HL-60 (cell line): ENCODE measurements at regions not wholly inside any gene's neighbourhood (a gene's known extent, or its start where the extent isn't known, plus 50 kb on each side); places are given as distances from the start of the nearest gene placed in this dataset.

Source experiments
- DNase-seq, 2 experiments: peaks; one replicate each; pipeline ENCODE4 v3.0.0-alpha.2; 2010 to 2020; ENCODE audit warnings: low read depth in 1 of 2, low spot score in 1 of 2
- H3K27ac ChIP-seq: fragments of 250-450 bp; sonication (Bioruptor Pico); replicated peaks from 2 replicates; pipeline ENCODE4 v1.5.1; 2020; ENCODE audit warnings: mild to moderate bottlenecking, moderate library complexity
- H3K27me3 ChIP-seq: fragments of 250-450 bp; sonication (Bioruptor Pico); 2 replicates; pipeline ENCODE4 v1.5.1; 2021; ENCODE audit warnings: mild to moderate bottlenecking, moderate library complexity; ENCODE audit not compliant: insufficient read depth, poor library complexity, severe bottlenecking
- H3K4me3 ChIP-seq: replicated peaks from 2 replicates; pipeline ENCODE4 v1.5.1; 2011; ENCODE audit warnings: mild to moderate bottlenecking, control low read depth, low read length; ENCODE audit not compliant: insufficient read depth
- CTCF ChIP-seq: IDR thresholded peaks from one replicate; pipeline ENCODE4 v1.5.1; 2011; ENCODE audit warnings: low read length, control low read depth, inconsistent platforms; ENCODE audit not compliant: insufficient read depth
- GABPA ChIP-seq: IDR thresholded peaks from 2 replicates; pipeline ENCODE4 v1.6.1; 2012; ENCODE audit warnings: low read depth
- POLR2AphosphoS5 ChIP-seq: IDR thresholded peaks from 2 replicates; pipeline ENCODE4 v1.6.1; 2012; ENCODE audit warnings: low read depth
- REST ChIP-seq: IDR thresholded peaks from 2 replicates; pipeline ENCODE4 v1.6.1; 2012; ENCODE audit warnings: low read depth; ENCODE audit not compliant: insufficient replicate concordance
- SPI1 ChIP-seq: IDR thresholded peaks from 2 replicates; pipeline ENCODE4 v1.6.1; 2012; ENCODE audit warnings: low read depth, mild to moderate bottlenecking, borderline replicate concordance

DNA sequence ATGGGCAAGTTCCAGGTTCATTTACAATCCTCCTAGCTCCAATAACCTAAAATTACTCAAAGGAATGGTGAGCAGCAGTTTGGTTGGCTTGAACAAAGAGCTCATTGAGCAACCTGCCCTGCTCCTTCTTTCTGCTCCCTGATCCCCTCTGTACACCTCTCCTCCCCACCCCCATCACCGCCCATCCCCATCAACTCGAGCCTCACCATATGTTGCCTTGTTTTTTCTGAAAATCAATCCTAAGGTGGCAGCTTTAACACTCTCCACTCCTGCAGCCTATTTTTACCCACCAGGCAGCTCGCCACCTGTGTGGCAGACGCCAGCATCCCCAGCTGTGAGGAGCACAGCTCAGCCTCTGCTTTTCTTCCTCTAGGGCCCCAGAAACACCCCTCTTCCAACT lies 533.4 kb upstream of the BRINP1 start:
- Histone ChIP-seq H3K4me3 (no peak overlapping the region), H3K27me3 (no peaks in the 10 kb centered on the region), H3K27ac (no peak overlapping the region)
- TF ChIP-seq CTCF = no peak
- DNase-seq = no peak

DNA sequence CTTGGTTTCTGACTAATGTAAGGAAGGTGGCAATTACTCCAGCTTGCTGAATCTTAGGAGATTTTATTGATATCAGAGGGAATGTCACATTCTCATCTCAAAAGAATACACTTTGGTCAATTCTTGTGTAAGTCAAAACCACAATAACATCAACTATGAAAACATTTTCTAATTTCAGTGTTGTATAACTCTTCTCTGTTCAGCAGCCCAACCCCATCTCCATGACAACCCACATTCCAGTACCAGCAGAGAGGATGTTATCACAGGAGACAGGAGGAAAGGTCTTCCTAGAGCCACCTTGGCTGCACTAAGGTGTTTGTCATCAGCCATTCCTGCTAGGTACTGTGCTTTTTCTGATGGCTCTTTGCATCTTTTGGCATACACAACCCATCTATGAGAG lies 529.1 kb upstream of the BRINP1 start:
- DNase-seq = no peak
- H3K27ac ChIP-seq = no peak overlapping the region
- no peaks in the 10 kb centered on the region for H3K27me3 ChIP-seq
- TF ChIP-seq REST (no peak), CTCF (no peak), POLR2AphosphoS5 (no peak), GABPA (no peak), SPI1 (no peak)
- H3K4me3 ChIP-seq = no peak overlapping the region

- H3K4me3 ChIP-seq = no peak overlapping the region
- TF ChIP-seq CTCF = no peak
- TF ChIP-seq REST = no peak
- no peak for TF ChIP-seq GABPA
- no peak for TF ChIP-seq POLR2AphosphoS5
- no peak for TF ChIP-seq SPI1
- DNase-seq = no peak
- no peaks in the 10 kb centered on the region for H3K27me3 ChIP-seq
- no peak overlapping the region for H3K27ac ChIP-seq
Measured at GRCh38 chr9:119884438-119884837, 515.2 kb upstream of the BRINP1 start.

GRCh38 chr9:119881898-119882297 lies 512.7 kb upstream of the BRINP1 start:
- no peak for DNase-seq
- TF ChIP-seq POLR2AphosphoS5 = no peak
- TF ChIP-seq REST = no peak
- TF ChIP-seq CTCF = no peak
- no peak for TF ChIP-seq SPI1
- no peak for TF ChIP-seq GABPA
- Histone ChIP-seq H3K4me3 (no peak overlapping the region), H3K27ac (no peak overlapping the region), H3K27me3 (no peaks in the 10 kb centered on the region)
